H9 (cell line): ENCODE measurements at regions not wholly inside any gene's neighbourhood (a gene's known extent, or its start where the extent isn't known, plus 50 kb on each side); places are given as distances from the start of the nearest gene placed in this dataset.

Source experiments
- DNase-seq: peaks from one replicate; pipeline ENCODE4 v3.0.0-alpha.2; 2017
- H2AFZ ChIP-seq: one replicate; pipeline ENCODE4 v1.6.1; 2013; ENCODE audit warnings: mild to moderate bottlenecking, low read length, control low read depth, moderate library complexity
- H2AK5ac ChIP-seq: 2 replicates; pipeline ENCODE4 v1.6.1; 2013; ENCODE audit warnings: low read length, control low read depth, mixed read lengths; ENCODE audit not compliant: insufficient read length
- H2BK120ac ChIP-seq: one replicate; pipeline ENCODE4 v1.6.1; 2013; ENCODE audit warnings: low read depth, mild to moderate bottlenecking, low read length, control low read depth, inconsistent platforms; ENCODE audit not compliant: poor library complexity, severe bottlenecking
- H2BK12ac ChIP-seq: 2 replicates; pipeline ENCODE4 v1.6.1; 2013; ENCODE audit warnings: low read length, control low read depth, mixed read lengths, low read depth; ENCODE audit not compliant: insufficient read length
- H2BK15ac ChIP-seq: 2 replicates; pipeline ENCODE4 v1.6.1; 2013; ENCODE audit warnings: low read depth, low read length, control low read depth
- H2BK20ac ChIP-seq: one replicate; pipeline ENCODE4 v1.6.1; 2013; ENCODE audit warnings: low read depth, mild to moderate bottlenecking, low read length, control low read depth, inconsistent platforms; ENCODE audit not compliant: poor library complexity, severe bottlenecking
- H2BK5ac ChIP-seq: 2 replicates; pipeline ENCODE4 v1.6.1; 2013; ENCODE audit warnings: low read length, control low read depth, mixed read lengths; ENCODE audit not compliant: insufficient read length
- H3K14ac ChIP-seq: 2 replicates; pipeline ENCODE4 v1.6.1; 2013; ENCODE audit warnings: low read length, control low read depth; ENCODE audit not compliant: insufficient read depth
- H3K18ac ChIP-seq: 2 replicates; pipeline ENCODE4 v1.6.1; 2013; ENCODE audit warnings: low read depth, mild to moderate bottlenecking, mixed read lengths, low read length, control low read depth; ENCODE audit not compliant: insufficient read length
- H3K23ac ChIP-seq: 2 replicates; pipeline ENCODE4 v1.6.1; 2013; ENCODE audit warnings: low read length, control low read depth, mixed read lengths, low read depth; ENCODE audit not compliant: insufficient read length
- H3K23me2 ChIP-seq: 2 replicates; pipeline ENCODE4 v1.6.1; 2013; ENCODE audit warnings: low read depth, mild to moderate bottlenecking, mixed read lengths, low read length, control low read depth; ENCODE audit not compliant: insufficient read length, poor library complexity, severe bottlenecking
- H3K27ac ChIP-seq: 2 replicates; pipeline ENCODE4 v1.5.1; 2013; ENCODE audit warnings: low read length, control low read depth, mixed read lengths, low read depth; ENCODE audit not compliant: insufficient read length
- H3K27me3 ChIP-seq: 2 replicates; pipeline ENCODE4 v1.6.1; 2013; ENCODE audit warnings: low read length, control low read depth, inconsistent platforms; ENCODE audit not compliant: insufficient read depth
- H3K4ac ChIP-seq: 2 replicates; pipeline ENCODE4 v1.6.1; 2013; ENCODE audit warnings: low read depth, mild to moderate bottlenecking, control low read depth, inconsistent platforms, low read length, moderate library complexity
- H3K4me1 ChIP-seq: 2 replicates; pipeline ENCODE4 v1.6.1; 2013; ENCODE audit warnings: low read length, control low read depth, inconsistent platforms; ENCODE audit not compliant: insufficient read depth
- H3K4me2 ChIP-seq: 2 replicates; pipeline ENCODE4 v1.6.1; 2013; ENCODE audit warnings: low read length, control low read depth, mixed read lengths; ENCODE audit not compliant: insufficient read length, insufficient read depth
- H3K56ac ChIP-seq: 2 replicates; pipeline ENCODE4 v1.6.1; 2013; ENCODE audit warnings: low read depth, mild to moderate bottlenecking, mixed read lengths, low read length, control low read depth; ENCODE audit not compliant: insufficient read length
- H3K79me1 ChIP-seq: 2 replicates; pipeline ENCODE4 v1.6.1; 2013; ENCODE audit warnings: low read depth, mild to moderate bottlenecking, moderate library complexity, low read length, control low read depth, inconsistent platforms; ENCODE audit not compliant: insufficient read depth, poor library complexity, severe bottlenecking
- H3K79me2 ChIP-seq: 2 replicates; pipeline ENCODE4 v1.6.1; 2013; ENCODE audit warnings: low read length, control low read depth, inconsistent platforms; ENCODE audit not compliant: insufficient read depth
- H3K9ac ChIP-seq: 2 replicates; pipeline ENCODE4 v1.6.1; 2013; ENCODE audit warnings: low read length, control low read depth, mixed read lengths; ENCODE audit not compliant: insufficient read length; ENCODE audit errors: extremely low read depth
- H3K9me3 ChIP-seq: one replicate; pipeline ENCODE4 v1.6.1; 2013; ENCODE audit warnings: low read depth, low read length, inconsistent platforms; ENCODE audit not compliant: control insufficient read depth
- H3T11ph ChIP-seq: one replicate; pipeline ENCODE4 v1.6.1; 2013; ENCODE audit warnings: mild to moderate bottlenecking, low read length, control low read depth, inconsistent platforms
- H4K20me1 ChIP-seq: one replicate; pipeline ENCODE4 v1.6.1; 2013; ENCODE audit not compliant: control insufficient read depth, insufficient read length, insufficient read depth
- H4K5ac ChIP-seq: 2 replicates; pipeline ENCODE4 v1.6.1; 2013; ENCODE audit warnings: low read depth, mild to moderate bottlenecking, mixed read lengths, low read length, control low read depth; ENCODE audit not compliant: insufficient read length
- H4K8ac ChIP-seq: replicated peaks from 2 replicates; pipeline ENCODE4 v1.6.1; 2013; ENCODE audit warnings: low read length, control low read depth, mixed read lengths, low read depth; ENCODE audit not compliant: insufficient read length
- H4K91ac ChIP-seq: 2 replicates; pipeline ENCODE4 v1.6.1; 2013; ENCODE audit warnings: low read depth, mild to moderate bottlenecking, moderate library complexity, mixed read lengths, low read length, control low read depth; ENCODE audit not compliant: insufficient read length
- H3K27ac Mint-ChIP-seq, 3 experiments: 2 replicates in 2 of 3; 3 replicates in 1 of 3; pipeline ENCODE4 v1.8.0; 2020 to 2021; ENCODE audit warnings: mixed read lengths in 3 of 3, mild to moderate bottlenecking in 1 of 3, moderate library complexity in 1 of 3
- H3K27me3 Mint-ChIP-seq: 2 replicates; pipeline ENCODE4 v1.8.0; 2021; ENCODE audit warnings: low read depth, mild to moderate bottlenecking, moderate library complexity, mixed read lengths
- H3K36me3 Mint-ChIP-seq, 3 experiments: 2 replicates in 2 of 3; 3 replicates in 1 of 3; pipeline ENCODE4 v1.8.0; 2020 to 2021; ENCODE audit warnings: low read depth in 3 of 3, mixed read lengths in 3 of 3; ENCODE audit not compliant: insufficient read depth in 1 of 3
- H3K4me1 Mint-ChIP-seq, 2 experiments: 2 replicates each; pipeline ENCODE4 v1.8.0; 2020; ENCODE audit warnings: mixed read lengths in 2 of 2
- H3K4me3 Mint-ChIP-seq, 2 experiments: 2 replicates in 1 of 2; 3 replicates in 1 of 2; pipeline ENCODE4 v1.8.0; 2020 to 2021; ENCODE audit warnings: mild to moderate bottlenecking in 2 of 2, mixed read lengths in 2 of 2, moderate library complexity in 1 of 2
- H3K9me3 Mint-ChIP-seq, 2 experiments: 2 replicates in 1 of 2; 3 replicates in 1 of 2; pipeline ENCODE4 v1.8.0; 2020; ENCODE audit warnings: mild to moderate bottlenecking in 2 of 2, mixed read lengths in 2 of 2, moderate library complexity in 1 of 2
- WGBS: extraction: QIAGEN DNeasy Blood & Tissue Kit; methylation state at CpG from one replicate; pipeline ENCODE4 v1.1.7; 2013; ENCODE audit warnings: missing lambda C conversion rate, low lambda C conversion rate, mixed read lengths; ENCODE audit not compliant: insufficient read length; ENCODE audit errors: extremely low coverage; 5-methylcytosine and 5-hydroxymethylcytosine counted together
- TF ChIP-seq, protein P1 (sequence below): fragments of 200-600 bp; sonication (generic); conservative IDR thresholded peaks from 3 replicates; pipeline ENCODE4 v1.8.0; 2021; ENCODE audit warnings: antibody characterized with exemption, mild to moderate bottlenecking

DNA sequence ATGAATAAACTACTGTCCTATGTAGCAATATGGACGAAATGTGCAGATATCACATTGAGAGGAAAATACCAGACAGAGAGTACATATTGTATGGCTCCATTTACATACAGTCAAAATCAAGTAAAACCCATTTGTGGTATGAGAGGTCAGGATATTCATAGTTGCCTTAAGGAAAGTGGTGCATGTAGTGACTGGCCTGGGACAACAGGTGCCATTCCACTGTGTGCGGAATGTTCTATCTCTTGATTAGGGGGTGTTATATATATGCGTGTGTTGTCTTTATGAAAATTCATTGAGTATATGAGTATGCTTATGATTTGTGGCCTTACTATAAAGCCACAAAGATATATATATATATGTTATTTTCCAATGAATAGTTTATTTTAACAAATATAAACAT lies 964.0 kb downstream of the SORCS3 start:
- Histone ChIP-seq H3K9ac (no peak overlapping the region), H4K5ac (no peak overlapping the region), H3K56ac (no peak overlapping the region), H2BK12ac (no peak overlapping the region), H3K14ac (no peak overlapping the region), H4K8ac (no peak overlapping the region), H4K91ac (no peak overlapping the region), H3K9me3 (no peaks in the 10 kb centered on the region), H2BK15ac (no peak overlapping the region), H3K4me1 (peaks cover 3% of the 10 kb centered on the region; the same call in 1 of the 2 replicates), H3K27me3 (no peaks in the 10 kb centered on the region), H3K23ac (no peak overlapping the region), H2AK5ac (no peak overlapping the region), H3K23me2 (no peaks in the 10 kb centered on the region), H2AFZ (no peak overlapping the region), H3T11ph (no peak overlapping the region), H4K20me1 (no peaks in the 10 kb centered on the region), H3K27ac (no peak overlapping the region), H3K79me2 (no peaks in the 10 kb centered on the region), H3K4ac (no peak overlapping the region), H2BK5ac (no peak overlapping the region), H2BK20ac (no peak overlapping the region), H2BK120ac (no peak overlapping the region), H3K18ac (no peak overlapping the region), H3K79me1 (no peaks in the 10 kb centered on the region), H3K4me2 (no peak overlapping the region)
- DNase-seq: no peak
- H3K4me3 Mint-ChIP-seq: no peak overlapping the region
- H3K27me3 Mint-ChIP-seq: no peaks in the 10 kb centered on the region
- peaks cover 8 to 12% of the 10 kb centered on the region in 2 experiments for H3K4me1 Mint-ChIP-seq
- WGBS: no CpG with 5 or more reads among the region's 3 CpGs
- peaks cover 3 to 5% (median 4%) of the 10 kb centered on the region in 3 experiments; a peak in 6 of 7 replicates for H3K36me3 Mint-ChIP-seq
- H3K9me3 Mint-ChIP-seq: peaks cover 4 to 5% of the 10 kb centered on the region in 2 experiments
- TF ChIP-seq, protein P1, sequence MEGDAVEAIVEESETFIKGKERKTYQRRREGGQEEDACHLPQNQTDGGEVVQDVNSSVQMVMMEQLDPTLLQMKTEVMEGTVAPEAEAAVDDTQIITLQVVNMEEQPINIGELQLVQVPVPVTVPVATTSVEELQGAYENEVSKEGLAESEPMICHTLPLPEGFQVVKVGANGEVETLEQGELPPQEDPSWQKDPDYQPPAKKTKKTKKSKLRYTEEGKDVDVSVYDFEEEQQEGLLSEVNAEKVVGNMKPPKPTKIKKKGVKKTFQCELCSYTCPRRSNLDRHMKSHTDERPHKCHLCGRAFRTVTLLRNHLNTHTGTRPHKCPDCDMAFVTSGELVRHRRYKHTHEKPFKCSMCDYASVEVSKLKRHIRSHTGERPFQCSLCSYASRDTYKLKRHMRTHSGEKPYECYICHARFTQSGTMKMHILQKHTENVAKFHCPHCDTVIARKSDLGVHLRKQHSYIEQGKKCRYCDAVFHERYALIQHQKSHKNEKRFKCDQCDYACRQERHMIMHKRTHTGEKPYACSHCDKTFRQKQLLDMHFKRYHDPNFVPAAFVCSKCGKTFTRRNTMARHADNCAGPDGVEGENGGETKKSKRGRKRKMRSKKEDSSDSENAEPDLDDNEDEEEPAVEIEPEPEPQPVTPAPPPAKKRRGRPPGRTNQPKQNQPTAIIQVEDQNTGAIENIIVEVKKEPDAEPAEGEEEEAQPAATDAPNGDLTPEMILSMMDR: no peak
- no peak overlapping the region for H3K27ac Mint-ChIP-seq
